ENCODE measurements at regions not wholly inside any gene's neighbourhood (a gene's known extent, or its start where the extent isn't known, plus 50 kb on each side); places are given as distances from the start of the nearest gene placed in this dataset.
A peak's percentile ranks its signal among the peaks of the same experiment; 100 is the strongest.
"Not testable (repeated sequence)": the region's sequence is repeated elsewhere in the genome, so short reads cannot be mapped to it uniquely, and the experiment has no call there.

DNA sequence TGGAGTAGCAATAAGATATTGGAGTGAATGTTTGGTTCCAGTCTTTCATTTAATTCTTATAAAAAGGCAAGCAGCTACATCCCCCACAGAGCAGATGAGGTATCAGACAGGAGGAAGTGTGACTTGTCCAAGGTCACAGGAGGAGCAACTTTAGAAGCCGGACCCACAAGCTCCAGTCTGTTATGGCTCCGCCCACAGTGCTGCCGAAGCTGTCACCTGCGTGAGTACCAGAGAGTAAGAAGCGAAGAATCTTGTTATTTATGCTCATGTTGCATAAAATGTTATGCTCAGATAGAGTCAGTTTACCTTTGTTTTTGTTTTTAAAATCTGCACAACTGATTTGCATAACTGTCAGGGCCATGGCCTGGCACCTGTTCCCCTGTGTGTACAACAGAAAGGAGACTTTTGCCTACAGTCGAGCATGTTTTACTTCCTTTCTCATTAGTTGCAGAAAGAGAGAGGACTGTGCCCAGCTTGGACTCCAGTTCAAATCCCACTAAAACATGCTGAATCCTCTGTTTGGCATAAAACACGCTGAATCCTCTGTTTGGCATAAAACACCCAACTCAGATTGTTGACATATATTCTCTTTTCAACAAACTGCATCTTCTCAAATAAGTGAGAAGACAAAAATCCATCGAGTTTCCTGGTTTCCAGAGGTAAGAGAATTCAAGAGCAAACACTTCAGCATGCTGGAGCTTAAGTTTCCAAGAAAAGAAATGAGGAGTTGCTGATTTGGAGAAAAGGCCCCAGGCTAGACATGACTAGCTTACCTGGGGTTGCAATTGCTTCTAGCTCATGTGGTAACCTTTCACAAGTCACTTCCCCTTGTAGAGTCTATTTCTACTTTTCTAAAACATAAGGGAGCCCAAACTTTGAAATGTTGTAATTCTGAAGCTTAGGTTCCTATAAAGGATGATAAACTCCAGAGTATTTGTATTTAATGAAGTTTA is 409.8 kb upstream of the ZMIZ1 start:
- no peak for DNase-seq

GRCh38 chr10:78659598-78659967 is 409.2 kb upstream of the ZMIZ1 start:
- DNase-seq, result no peak

DNA sequence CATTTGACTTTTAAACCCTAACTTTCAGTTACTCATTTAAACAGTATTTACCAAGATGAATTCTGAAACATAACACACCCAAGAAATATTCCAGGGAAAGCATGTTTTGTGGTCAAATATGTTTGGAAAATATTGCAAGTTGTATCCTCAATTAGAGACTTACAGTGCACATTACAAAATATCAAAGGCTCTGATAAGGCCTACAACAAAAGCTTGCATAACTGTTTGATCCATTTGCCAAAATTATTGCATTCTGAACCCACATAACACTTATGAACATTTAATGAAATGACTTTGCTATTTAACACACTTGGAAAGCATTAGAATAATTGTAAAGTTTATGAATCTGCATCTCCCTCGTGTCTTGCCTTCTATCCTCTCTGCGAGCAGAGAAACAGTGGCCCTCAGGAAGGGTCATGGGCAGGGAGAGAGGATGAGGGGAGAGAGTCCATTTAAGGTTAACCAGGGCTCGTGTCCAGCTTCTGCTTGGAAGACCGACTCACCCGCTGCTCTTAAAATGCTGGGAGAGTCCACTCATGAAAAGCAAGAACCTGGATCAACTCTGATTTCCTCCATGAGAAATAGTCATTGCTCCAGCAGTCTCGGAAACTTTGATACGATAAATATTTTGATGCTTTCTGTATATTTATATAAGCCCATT is 408.2 kb upstream of the ZMIZ1 start:
- DNase-seq, result no peak

GRCh38 chr10:78663721-78664120 is 405.0 kb upstream of the ZMIZ1 start:
- DNase-seq, result no peak

DNA sequence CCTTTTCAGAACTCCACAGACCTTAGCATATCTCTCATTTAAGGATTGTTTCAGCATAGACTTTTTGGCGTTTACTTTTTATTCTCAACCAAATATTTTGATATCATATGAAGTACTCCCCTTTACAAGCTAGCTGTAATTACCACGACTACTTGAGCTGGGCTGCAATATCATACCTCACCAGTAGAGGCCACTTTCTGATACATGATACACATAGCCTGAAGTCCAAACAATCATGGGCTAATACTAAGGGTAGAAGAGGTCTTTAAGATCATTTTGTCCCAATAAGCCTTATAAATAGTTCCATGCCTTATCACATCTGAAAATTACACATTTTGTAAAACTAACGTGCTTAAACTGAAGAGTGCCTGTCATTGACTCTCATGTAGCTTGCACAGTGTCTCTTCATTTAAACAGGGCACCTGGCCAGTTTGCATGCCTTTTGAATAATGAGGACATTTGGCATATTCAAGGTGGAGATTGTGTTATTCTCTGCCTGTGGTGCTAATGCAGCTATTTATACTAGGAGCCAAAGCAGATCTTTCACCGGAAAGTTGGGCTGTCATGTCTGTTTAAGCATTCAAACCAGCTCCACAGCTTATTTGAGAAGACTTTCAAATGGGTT is 403.7 kb upstream of the ZMIZ1 start:
- no peak for DNase-seq

DNA sequence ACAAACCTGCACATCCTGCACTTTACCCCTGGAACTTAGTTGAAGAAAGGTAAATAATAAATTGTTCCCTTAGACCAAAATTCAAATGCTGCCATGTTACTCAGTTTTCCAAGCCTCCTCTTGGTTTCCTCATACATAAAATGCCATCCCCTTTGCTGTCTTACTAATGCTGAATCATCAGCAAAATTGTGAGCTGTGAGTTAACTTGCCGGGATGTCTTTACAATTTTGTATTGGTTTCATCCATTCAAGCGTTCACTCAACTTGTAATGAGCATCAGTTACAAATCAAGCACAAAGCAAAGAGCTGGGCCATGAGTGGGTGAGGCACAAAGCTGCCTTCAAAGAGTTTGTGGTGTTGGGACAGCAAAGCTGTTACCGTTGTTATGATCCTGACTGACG is 395.8 kb upstream of the ZMIZ1 start:
- peak; percentile 56 for DNase-seq

DNA sequence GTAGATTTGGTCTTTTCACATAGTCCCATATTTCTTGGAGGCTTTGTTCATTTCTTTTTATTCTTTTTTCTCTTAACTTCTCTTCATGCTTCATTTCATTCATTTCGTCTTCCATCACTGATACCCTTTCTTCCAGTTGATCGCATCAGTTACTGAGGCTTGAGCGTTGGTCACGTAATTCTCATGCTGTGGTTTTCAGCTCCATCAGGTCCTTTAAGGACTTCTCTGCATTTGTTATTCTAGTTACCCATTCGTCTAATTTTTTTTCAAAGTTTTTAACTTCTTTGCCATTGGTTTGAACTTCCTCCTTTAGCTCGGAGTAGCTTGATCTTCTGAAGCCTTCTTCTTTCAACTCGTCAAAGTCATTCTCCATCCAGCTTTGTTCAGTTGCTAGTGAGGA is 387.6 kb upstream of the ZMIZ1 start:
- not testable (repeated sequence) for DNase-seq

GRCh38 chr10:78681986-78682385 is 386.8 kb upstream of the ZMIZ1 start:
- DNase-seq, result not testable (repeated sequence)

DNA sequence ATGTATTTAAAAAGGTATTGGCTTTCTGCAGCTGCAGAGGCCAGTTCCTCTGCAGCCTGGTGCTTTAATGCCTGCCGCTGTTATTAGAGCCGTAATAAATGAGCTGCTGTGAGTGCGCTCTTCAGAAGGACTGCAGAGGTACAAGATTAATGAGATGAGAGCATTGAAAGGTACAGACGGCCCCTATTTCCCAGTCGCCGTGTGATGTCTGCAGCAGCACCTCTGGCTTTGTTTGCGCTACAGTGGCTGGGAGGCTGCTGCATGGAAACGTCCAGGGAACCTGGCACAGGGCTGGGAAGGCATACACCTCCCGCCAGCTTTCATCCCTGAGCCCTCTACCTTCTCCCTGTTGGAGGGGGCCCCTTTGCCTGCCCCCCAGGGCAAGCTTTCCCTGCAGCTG is 383.8 kb upstream of the ZMIZ1 start:
- DNase-seq, result no peak

- peak; percentile 46 for DNase-seq
Observed at GRCh38 chr10:78685466-78686103, 383.2 kb upstream of the ZMIZ1 start.

GRCh38 chr10:78686444-78687060 is 382.2 kb upstream of the ZMIZ1 start:
- DNase-seq, result no peak

- DNase-seq, result peak; percentile 30
Observed at GRCh38 chr10:78687626-78688025, 381.1 kb upstream of the ZMIZ1 start.

DNA sequence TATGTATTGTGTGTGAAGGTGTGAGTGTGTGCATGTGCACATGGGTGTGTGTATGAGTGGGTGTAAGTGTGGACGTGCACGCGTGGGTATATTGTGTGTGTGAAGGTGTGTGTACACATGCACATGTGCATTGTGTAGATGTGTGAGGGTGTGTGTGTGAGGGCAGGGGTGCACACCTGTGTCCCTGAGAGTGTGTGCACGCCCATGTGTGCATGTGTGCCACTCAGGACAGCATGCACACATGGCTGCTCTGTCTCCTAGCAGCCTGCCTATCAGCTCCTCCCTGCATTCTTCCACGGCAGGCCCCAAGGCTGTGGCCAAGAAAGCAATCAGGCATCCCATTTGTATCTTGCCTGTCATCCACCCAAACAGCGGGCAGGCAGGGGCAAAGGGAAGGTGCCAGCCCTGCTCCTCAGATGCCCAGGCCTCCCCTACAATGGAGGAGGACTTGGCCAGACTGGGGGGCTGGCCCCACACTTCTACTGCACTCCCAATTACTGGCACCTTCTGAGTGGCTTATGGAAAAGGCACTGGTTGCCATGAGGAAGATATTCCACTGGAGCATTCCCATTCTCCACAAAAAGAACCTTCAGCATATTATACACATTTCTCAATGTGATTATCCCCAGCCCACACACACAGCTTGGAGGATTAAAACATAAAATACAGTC is 380.4 kb upstream of the ZMIZ1 start:
- no peak for DNase-seq

- peak; percentile 52 for DNase-seq
Observed at GRCh38 chr10:78688901-78689583, 379.7 kb upstream of the ZMIZ1 start.

DNA sequence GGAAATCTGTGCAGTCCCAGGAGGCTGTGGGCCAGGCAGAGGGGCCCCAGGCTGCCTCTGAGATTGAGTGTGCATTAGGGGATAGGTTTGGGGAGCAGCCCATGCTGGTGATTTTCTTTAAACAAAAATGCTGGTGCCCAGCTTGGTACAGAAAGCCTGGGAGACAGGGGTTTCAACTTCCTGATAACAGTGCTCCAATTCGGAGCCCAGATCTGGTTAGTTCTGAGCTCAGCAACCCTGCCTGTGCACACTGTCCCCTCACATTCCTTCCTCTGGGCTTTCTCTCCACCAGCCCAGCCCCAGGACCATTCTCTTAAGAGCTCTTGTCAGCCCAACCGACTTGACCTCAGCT is 379.2 kb upstream of the ZMIZ1 start:
- no peak for DNase-seq

GRCh38 chr10:78690354-78691111 is 378.2 kb upstream of the ZMIZ1 start:
- DNase-seq, result no peak

DNA sequence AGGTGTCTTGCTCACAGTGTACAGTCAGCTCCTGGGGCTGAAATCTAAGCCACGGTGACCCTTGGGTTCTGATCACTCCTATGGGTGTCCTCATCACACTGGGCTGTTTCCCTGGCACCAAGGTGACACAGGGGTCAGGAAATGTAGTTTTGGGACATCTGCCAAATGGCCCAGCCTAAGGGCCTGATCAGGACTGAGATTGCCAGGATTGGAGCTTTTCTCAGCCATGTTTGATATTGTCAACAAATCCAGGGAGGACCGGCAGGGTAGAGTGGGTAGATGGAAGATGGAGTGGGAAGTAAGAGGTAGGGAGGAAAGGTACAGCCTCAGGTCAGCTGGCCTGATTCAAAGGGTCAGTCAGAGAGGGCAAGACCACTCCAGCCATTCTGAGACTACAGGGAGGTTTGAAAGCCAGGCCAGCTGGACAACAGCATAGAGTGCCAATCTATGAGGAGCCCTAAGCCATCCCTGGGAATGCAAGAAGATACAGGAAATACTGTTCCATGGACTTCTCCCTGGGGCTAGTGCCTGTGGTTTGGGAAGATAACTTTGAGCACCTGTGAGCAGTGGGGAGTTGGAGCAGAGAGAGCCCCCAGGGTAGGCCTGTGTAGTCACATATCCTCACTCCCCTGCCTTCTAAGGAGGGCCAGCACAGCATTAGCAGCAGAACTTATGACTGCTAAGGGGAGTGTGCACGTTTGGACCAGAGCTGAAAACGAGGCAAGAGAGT is 377.3 kb upstream of the ZMIZ1 start:
- DNase-seq, result no peak

DNA sequence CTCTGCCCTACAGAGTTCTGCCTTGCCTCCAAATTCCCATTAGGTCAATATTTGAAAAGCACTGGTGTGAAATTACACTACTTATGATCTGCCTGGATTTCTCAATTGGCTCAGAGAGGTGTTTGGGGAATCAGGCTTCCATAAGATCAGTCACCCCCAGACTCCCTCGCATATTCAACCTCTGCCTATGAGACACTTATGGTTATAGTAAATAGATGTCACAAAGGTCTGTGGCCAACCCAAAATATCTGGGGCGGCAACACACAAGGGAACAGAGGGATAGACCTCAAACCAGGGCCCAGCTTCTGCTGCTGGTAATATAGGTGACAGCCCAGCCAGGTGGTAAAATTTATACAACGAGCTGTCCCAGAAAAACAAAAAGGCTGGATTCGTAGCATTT is 376.7 kb upstream of the ZMIZ1 start:
- no peak for DNase-seq

GRCh38 chr10:78695846-78696245 is 372.9 kb upstream of the ZMIZ1 start:
- DNase-seq, result no peak

DNA sequence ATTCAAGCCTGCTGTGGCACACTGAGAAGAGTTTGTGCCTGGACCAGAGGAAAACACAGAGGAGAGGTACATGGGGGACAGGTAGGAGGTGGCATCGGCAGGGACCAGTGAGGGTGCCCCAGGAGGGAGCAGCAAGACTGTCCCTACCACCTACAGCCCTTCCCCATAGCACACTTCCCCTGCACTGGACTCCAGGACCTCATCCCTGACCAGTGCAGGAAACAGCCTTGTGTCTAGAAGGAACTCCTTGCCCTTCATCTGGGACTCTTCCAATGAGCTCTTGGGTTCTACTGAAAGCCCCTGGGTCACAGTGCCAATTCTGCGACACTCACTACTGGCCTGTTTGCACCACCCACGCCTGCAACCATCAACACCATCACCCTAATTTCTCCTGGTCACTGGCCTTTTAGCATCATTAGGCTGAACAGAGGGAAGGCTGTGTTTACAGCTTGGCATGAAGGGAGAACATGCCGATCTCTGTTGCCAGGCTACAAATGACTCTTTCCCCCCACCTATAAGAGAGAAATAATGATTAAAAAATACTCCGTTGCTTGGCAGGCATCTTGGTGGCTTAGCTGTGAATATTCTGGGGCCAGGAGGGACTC is 371.9 kb upstream of the ZMIZ1 start:
- no peak for DNase-seq
